Prostate gland (tissue), 2 donors: ENCODE measurements at regions not wholly inside any gene's neighbourhood (a gene's known extent, or its start where the extent isn't known, plus 50 kb on each side); places are given as distances from the start of the nearest gene placed in this dataset.

ENCODE experiments used
- POLR2A ChIP-seq: fragments of 450-650 bp; IDR thresholded peaks from one replicate; pipeline ENCODE4 v1.6.1; 2016; ENCODE audit warnings: antibody characterized with exemption, mild to moderate bottlenecking
- POLR2AphosphoS5 ChIP-seq: sonication (generic); formaldehyde crosslinking; IDR thresholded peaks from one replicate; pipeline ENCODE4 v1.6.1; 2017; ENCODE audit warnings: antibody characterized with exemption
- TF ChIP-seq, protein P1 (sequence below), 4 experiments: fragments of 200-600 bp in 2 of 4; fragments of 450-650 bp in 2 of 4; sonication (generic) in 2 of 4; IDR thresholded peaks; 1 replicate in 3 of 4; 2 replicates in 1 of 4; pipeline ENCODE4 v1.5.1; 2016 to 2019; ENCODE audit warnings: antibody characterized with exemption in 4 of 4, mild to moderate bottlenecking in 2 of 4, moderate library complexity in 2 of 4

DNA sequence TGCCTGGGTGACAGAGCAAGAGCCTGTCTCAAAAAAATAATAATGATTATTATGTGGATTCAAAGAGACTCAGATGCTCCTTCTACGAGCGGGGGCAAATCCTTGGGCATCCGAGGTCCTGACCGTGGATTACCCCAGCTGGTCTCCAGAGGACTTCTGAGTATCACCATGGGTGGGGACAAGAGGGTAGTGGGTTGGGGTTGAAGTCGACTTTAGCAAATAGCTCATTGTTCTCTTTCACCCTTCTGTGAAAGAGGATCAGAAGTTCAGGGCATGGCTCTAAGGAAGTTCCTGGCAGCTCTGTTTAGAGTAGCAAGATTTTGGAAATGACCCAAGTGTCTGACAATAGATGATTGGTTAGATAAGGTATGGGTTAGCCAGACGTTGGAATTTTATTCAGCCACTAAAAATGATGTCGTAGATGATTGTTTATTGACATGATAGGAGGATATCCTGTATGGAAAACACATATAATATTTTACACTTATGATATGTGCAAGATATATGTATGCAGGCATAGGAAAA is 59.0 kb upstream of the SPRED2 start:
- TF ChIP-seq, protein P1, sequence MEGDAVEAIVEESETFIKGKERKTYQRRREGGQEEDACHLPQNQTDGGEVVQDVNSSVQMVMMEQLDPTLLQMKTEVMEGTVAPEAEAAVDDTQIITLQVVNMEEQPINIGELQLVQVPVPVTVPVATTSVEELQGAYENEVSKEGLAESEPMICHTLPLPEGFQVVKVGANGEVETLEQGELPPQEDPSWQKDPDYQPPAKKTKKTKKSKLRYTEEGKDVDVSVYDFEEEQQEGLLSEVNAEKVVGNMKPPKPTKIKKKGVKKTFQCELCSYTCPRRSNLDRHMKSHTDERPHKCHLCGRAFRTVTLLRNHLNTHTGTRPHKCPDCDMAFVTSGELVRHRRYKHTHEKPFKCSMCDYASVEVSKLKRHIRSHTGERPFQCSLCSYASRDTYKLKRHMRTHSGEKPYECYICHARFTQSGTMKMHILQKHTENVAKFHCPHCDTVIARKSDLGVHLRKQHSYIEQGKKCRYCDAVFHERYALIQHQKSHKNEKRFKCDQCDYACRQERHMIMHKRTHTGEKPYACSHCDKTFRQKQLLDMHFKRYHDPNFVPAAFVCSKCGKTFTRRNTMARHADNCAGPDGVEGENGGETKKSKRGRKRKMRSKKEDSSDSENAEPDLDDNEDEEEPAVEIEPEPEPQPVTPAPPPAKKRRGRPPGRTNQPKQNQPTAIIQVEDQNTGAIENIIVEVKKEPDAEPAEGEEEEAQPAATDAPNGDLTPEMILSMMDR (IDR thresholded peaks at IDR 0.05): no peak
- TF ChIP-seq POLR2A: no peak
- TF ChIP-seq POLR2AphosphoS5: no peak
